Stimulated activated CD4-positive, alpha-beta T cell treated with anti-CD3 and anti-CD28 coated beads, Interleukin-1b, Interleukin-23, amount 100 ng/mL, for 24 hours (primary cell): ENCODE measurements at regions not wholly inside any gene's neighbourhood (a gene's known extent, or its start where the extent isn't known, plus 50 kb on each side); places are given as distances from the start of the nearest gene placed in this dataset.

Source experiments
- DNase-seq, 4 experiments: peaks; one replicate each; pipeline ENCODE4 v3.0.0-alpha.2; 2020; ENCODE audit warnings: low read depth in 4 of 4, low spot score in 1 of 4

- DNase-seq: no peak
These were observed 173.0 kb upstream of the GATA6 start for GRCh38 chr18:21996351-21996826.

GRCh38 chr18:21997207-21998143 lies 171.9 kb upstream of the GATA6 start:
- DNase-seq: no peak

GRCh38 chr18:21998486-21998885 lies 170.9 kb upstream of the GATA6 start:
- no peak for DNase-seq

DNA sequence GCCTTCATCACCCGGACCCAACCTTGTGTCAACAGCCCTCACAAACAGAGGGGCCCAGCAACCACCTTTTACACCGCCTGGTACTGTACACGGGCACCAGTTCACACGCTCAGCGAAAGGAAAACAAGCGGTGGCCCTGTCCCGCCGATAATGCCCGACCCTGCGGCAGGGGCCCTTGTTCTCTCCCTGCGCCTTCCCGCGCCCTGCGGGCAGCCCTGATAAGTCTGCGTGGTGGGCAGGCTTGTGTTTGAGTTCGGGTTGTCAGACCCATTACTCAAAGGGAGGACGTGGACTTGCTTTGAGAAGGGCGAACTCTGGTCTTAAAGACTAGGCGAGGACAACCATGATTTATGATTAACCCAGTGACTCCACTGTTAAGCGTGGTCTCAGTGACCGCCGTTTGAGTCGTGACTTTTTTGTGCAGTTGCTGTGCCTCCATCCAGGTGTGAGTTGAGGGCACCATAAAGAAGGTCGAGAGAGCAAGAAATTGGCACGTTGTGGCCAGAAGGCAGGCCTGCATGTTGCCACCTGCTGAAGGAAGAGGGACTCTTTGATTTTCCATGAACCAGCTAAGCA lies 167.4 kb upstream of the GATA6 start:
- DNase-seq: no peak

DNA sequence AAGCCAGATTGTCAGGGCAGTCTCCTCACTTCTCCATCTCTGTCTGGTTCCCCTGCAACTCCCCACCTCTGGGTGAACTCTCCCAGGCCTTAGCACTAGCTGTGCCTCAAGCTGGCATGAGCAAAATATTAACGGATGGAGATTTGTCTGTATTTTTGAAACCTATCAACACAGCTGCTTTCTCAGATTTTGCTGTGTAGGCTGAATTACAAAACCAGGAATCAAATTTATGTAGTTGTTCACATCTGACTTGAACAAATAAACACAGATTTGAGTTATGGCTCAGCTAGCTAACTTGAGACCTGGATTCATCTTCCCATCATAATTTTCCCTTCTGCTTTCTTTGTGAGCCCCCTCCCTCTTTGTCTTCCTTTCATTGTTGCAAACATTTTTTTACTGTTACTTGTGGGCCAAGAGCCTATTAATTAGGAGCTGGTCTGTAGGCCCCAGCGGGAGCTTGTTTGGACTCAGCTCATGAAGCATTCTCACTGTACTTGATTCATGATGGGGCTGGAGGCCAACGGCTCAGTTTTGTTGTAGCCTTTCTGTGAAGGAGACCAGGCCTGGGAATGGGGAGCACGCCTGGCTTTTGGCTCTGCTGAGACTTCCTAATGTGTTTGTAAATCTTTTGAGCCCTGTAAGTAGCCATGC lies 164.1 kb upstream of the GATA6 start:
- no peak for DNase-seq

DNA sequence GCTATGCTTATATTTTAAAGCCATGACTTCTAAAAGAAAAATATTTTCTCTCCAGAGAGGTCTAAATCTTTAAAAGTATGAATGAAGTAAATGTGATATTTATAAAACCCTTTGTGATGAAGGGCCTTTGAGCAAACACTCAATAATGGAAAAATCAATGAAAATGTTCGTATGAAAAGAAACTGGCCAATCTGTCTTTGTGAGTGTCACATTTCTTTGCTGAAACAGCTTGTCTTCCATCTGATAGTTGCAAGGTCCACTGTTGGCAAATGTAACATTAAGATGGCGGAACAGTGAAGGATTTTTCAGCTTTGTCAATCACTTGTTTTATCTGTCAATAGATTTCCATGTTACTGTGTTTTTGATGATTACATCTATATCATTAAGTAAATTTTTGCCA lies 162.9 kb upstream of the GATA6 start:
- DNase-seq: no peak

DNA sequence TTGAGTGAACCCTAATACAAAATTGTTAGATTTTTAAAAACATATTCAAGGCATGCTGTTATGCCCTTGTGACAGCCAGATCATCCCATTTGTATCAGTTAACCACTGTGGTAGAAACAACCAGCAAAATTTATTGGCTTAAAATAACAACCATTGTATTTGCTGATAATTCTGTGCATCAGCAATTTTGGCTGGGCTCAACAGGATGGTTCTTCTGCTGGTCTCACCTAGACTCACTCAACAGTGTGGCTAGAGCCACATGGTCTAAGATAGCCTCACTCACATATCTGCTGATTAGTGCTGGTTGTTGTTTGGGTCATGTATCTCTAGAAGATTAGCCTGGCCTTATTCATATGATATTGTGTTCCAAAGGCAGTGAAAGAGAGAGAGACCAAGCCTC lies 160.1 kb upstream of the GATA6 start:
- no peak for DNase-seq

DNA sequence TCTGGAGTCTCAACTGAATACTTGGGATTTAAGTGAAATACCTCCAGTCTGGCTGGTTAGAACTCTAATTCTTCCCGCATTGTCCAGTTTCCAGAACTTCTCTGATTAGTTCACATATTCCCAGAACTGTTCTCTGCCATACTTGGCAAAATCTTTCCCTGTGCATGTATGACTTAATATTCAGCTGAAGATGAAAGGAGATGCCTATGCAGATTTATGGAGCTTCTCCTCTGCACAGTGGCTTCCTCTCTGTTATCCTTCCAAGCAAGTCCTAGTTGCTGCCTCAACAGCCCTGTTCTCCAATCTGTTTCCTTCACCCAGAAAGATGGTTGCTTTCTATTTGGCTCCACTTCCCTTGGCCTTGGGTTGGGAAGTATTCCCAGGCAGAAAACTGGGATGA lies 155.4 kb upstream of the GATA6 start:
- DNase-seq: no peak

DNA sequence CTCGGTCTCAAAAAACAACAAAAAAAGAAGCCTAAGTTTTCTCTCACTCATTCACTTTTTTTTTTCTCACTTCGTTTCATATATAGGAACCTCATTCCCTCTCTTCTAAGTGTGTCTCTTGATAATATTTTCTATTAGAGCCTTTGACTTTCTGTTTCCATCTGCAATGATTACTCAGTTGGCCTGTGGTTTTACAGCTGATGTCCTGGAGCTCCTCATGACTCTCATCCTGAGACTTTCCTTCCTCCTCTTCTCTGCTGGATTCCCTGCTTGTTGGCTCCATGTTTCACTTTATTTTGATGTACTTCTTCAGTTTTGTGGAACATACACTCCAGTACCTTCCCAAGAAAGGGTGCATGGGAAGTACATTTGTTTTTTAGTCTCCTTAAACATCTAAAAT lies 154.2 kb upstream of the GATA6 start:
- no peak for DNase-seq

DNA sequence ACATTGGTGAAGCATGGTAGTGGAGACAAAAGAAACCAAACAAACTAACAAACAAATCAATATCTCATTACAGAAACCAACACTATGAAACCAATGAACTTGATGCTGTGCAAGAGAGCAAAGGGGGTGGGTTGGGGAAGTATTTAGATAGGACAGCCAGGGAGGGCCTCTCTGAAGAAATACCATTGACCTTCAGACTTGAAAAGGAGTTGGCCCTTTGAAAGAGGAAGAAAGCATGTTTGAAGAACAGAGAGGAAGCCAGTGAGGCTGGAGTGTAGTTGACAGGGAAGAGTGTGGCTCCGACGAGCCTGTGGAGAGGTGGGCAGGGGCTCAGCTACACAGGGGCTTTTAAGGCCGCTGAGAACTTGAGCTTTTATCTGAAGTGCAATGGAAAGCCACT lies 151.0 kb upstream of the GATA6 start:
- DNase-seq: no peak

- no peak for DNase-seq
These were observed 150.2 kb upstream of the GATA6 start for GRCh38 chr18:22019193-22019592.

DNA sequence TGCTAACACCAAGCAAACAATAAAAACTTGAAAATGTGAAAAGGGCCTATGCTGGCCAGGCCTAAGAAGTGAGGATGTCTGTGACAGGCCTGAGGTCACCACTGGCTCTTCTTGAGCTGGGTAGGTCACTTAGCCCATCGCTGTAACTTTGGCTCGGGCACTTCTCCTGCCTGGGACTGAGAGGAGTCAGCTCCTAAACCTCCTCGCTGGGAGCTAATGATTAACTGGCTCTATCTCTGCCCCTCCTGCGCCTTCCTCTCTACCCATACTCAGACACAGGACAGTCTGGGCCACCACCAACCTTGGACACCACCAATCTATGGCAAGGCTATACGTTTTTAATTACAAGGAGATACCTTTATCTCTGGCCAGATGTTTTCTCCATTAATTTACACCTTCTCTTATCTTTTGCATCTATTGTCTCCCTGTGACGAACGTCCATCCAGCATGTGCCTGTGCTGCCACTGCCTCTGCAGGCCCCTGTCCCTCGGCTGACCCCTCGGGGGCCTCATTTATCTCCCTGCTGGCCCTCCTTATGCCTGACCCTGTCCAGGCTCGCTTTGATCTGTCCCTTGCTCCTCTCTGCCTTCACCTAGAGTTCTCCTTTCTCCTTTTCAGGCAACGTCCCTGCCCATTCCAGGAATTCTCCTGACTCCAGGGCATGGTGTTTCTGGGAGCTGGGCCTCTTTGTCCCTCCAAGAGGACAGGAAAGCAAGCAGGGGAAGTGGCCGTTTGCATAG lies 149.1 kb upstream of the GATA6 start:
- DNase-seq: no peak

GRCh38 chr18:22020867-22021370 lies 148.5 kb upstream of the GATA6 start:
- no peak for DNase-seq

DNA sequence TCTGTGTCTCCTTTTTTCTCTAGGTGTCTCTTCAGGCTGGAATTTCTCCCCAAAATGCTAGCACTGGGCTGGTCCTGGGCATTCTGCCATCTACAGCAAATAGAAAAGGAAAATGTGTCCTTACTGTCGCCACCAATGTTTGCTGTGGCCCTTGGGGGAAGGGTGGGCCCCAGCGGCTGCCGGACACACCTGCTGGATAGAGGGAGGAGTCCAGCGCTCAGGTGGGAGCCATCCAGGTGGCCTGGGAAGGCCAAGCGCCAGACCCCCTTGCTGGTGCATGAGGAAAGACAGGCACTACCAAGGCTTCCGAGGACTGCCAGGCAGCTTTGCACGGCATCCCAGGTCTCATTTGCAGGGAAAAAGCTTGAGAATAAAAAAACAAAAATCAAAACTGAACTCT lies 147.7 kb upstream of the GATA6 start:
- no peak for DNase-seq

DNA sequence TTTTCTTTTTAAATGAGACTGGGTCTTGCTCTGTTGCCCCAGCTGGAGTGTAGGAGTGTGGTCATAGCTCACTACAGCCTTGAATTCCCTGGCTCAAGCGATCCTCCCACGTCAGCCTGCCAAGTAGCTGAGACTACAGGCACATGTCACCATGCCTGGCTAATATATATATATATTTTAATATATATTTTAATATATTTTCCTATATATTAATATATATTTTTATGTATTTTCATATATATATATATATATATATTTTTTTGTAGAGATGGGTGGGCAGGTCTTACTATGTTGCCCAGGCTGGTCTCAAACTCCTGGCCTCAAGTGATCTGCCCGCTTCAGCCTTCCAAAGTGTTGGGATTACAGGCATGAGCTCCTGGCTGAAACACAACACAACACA lies 144.5 kb upstream of the GATA6 start:
- DNase-seq: no peak

GRCh38 chr18:22026362-22026761 lies 143.0 kb upstream of the GATA6 start:
- no peak for DNase-seq

- DNase-seq: no peak
These were observed 142.5 kb upstream of the GATA6 start for GRCh38 chr18:22026889-22027288.

- DNase-seq: no peak
These were observed 137.8 kb upstream of the GATA6 start for GRCh38 chr18:22031611-22032010.

GRCh38 chr18:22032392-22032961 lies 136.9 kb upstream of the GATA6 start:
- DNase-seq: no peak

DNA sequence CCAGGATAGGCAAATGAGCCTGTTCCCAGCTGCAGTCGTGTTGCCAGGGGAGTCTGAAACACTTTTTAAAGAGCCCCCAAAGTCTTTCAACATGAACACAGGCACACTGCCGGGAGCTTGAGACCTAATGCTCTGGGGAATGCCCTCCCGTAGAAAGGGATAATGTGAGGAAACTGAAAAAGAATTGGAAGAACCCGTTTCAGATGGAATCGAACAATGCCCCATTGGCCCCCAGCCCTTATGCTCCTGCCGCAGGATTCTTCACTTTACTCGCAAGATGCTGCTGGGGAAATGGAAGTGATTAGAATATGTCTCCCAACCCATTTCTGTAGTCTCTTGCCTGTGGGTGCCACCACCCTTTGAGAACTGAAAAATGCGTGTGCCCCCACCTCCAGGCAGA lies 136.3 kb upstream of the GATA6 start:
- DNase-seq: no peak

DNA sequence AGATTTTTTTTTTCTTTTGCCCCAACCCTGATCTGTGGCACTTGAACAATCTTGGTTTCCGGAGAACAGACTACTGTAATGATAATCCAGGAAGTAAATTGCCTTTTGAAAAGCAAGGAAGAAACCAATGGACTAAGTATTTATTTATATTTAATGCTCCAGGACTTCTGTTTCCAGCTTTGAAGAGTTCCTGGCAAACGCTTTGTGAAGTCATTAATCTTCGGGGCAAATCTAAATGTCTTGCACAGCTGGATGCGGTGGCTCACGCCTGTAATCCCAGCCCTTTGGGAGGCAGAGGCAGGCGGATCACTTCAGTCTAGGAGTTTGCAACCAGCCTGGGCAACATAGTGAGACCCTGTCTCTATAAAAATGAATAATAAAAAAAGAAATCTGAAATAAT lies 135.1 kb upstream of the GATA6 start:
- no peak for DNase-seq
